Left lung (tissue), 4 donors: ENCODE measurements at regions not wholly inside any gene's neighbourhood (a gene's known extent, or its start where the extent isn't known, plus 50 kb on each side); places are given as distances from the start of the nearest gene placed in this dataset.

Experiments used
- ATAC-seq: fragments of 200-7000 bp; cut with Tn5 transposase; one replicate; pipeline ENCODE4 v1.9.1; 2020; ENCODE audit warnings: moderate library complexity
- DNase-seq, 4 donors: peaks; one replicate each; pipeline ENCODE4 v3.0.0-alpha.2; 2013 to 2020
- H3K27ac ChIP-seq, 2 donors: fragments of 200-600 bp; sonication (generic) in 1 of 2; one replicate each; pipeline versions ENCODE4 v1.5.0 to v1.8.0; 2020 to 2021
- H3K27me3 ChIP-seq, 2 donors: fragments of 200-600 bp; sonication (generic) in 1 of 2; one replicate each; pipeline versions ENCODE4 v1.5.0 to v1.8.0; 2020 to 2021
- H3K36me3 ChIP-seq, 2 donors: fragments of 200-600 bp; sonication (generic) in 1 of 2; one replicate each; pipeline versions ENCODE4 v1.5.0 to v1.8.0; 2020 to 2021
- H3K4me1 ChIP-seq, 2 donors: fragments of 200-600 bp; one replicate each; pipeline ENCODE4 v1.8.0; 2021
- H3K4me3 ChIP-seq, 2 donors: fragments of 200-600 bp; sonication (generic) in 1 of 2; one replicate each; pipeline versions ENCODE4 v1.5.0 to v1.8.0; 2020 to 2021; ENCODE audit warnings: mild to moderate bottlenecking in 1 of 2
- H3K9me3 ChIP-seq, 2 donors: fragments of 200-600 bp; sonication (generic) in 1 of 2; one replicate each; pipeline versions ENCODE4 v1.5.0 to v1.8.0; 2020 to 2021
- CTCF ChIP-seq, 2 donors: fragments of 200-600 bp; sonication (generic) in 1 of 2; IDR thresholded peaks; one replicate each; pipeline versions ENCODE4 v1.5.0 to v1.8.0; 2021; ENCODE audit warnings: antibody characterized with exemption in 2 of 2
- intact Hi-C, 2 donors: fragments of 100-400 bp; cut with DNase I; formaldehyde crosslinking; loops; one replicate each; pipeline versions ENCODE4 v1.11.2 to v1.14.2; 2022
- donor health status: DM: no; HTN: yes; CAD: no.
- donor health status: DM: no; HTN: no; CAD: no.

- intact Hi-C loops, result no loop called here
- peaks cover 0 to 40% of the 10 kb centered on the region in 2 donors for H3K9me3 ChIP-seq
- no peaks in the 10 kb centered on the region for H3K36me3 ChIP-seq
- no peak for TF ChIP-seq CTCF (IDR thresholded peaks at IDR 0.05)
- DNase-seq (no peak), ATAC-seq (no peak)
- H3K27ac ChIP-seq, result no peak overlapping the region
- H3K4me1 ChIP-seq, result no peaks in the 10 kb centered on the region
- H3K27me3 ChIP-seq, result no peaks in the 10 kb centered on the region
- H3K4me3 ChIP-seq, result no peak overlapping the region
Measured at GRCh38 chr5:130455175-130455574, 550.9 kb downstream of the CHSY3 start.

- H3K9me3 ChIP-seq, result peaks cover 0 to 30% of the 10 kb centered on the region in 2 donors
- H3K4me1 ChIP-seq, result no peaks in the 10 kb centered on the region
- TF ChIP-seq CTCF (IDR thresholded peaks at IDR 0.05), result no peak
- DNase-seq (no peak), ATAC-seq (no peak)
- H3K4me3 ChIP-seq, result no peak overlapping the region
- intact Hi-C loops, result no loop called here
- no peak overlapping the region for H3K27ac ChIP-seq
- H3K27me3 ChIP-seq, result no peaks in the 10 kb centered on the region
- H3K36me3 ChIP-seq, result no peaks in the 10 kb centered on the region
Measured at GRCh38 chr5:130452744-130453143, 548.5 kb downstream of the CHSY3 start.

GRCh38 chr5:130436430-130436829 is 532.2 kb downstream of the CHSY3 start:
- H3K27ac ChIP-seq, result no peak overlapping the region
- H3K27me3 ChIP-seq, result no peaks in the 10 kb centered on the region

GRCh38 chr5:130427222-130427955 is 523.1 kb downstream of the CHSY3 start:
- intact Hi-C loops, result no loop called here

More at GRCh38 chr5:130436430-130436829, 532.2 kb downstream of the CHSY3 start:
- H3K9me3 ChIP-seq, result peaks cover 0 to 53% of the 10 kb centered on the region in 2 donors
- TF ChIP-seq CTCF (IDR thresholded peaks at IDR 0.05), result no peak
- H3K36me3 ChIP-seq, result no peaks in the 10 kb centered on the region
- intact Hi-C loops, result no loop called here
- no peak for ATAC-seq
- H3K4me1 ChIP-seq, result no peaks in the 10 kb centered on the region
- no peak overlapping the region for H3K4me3 ChIP-seq
- no peak for DNase-seq

GRCh38 chr5:130425424-130425823 is 521.2 kb downstream of the CHSY3 start:
- H3K27ac ChIP-seq, result no peak overlapping the region
- intact Hi-C loops, result no loop called here
- H3K4me1 ChIP-seq, result no peaks in the 10 kb centered on the region
- no peak for TF ChIP-seq CTCF (IDR thresholded peaks at IDR 0.05)
- no peaks in the 10 kb centered on the region for H3K36me3 ChIP-seq
- H3K9me3 ChIP-seq, result no peaks in the 10 kb centered on the region
- ATAC-seq (no peak), DNase-seq (no peak)
- no peak overlapping the region for H3K4me3 ChIP-seq
- no peaks in the 10 kb centered on the region for H3K27me3 ChIP-seq

More at GRCh38 chr5:130427222-130427955, 523.1 kb downstream of the CHSY3 start:
- Histone ChIP-seq H3K36me3 (no peaks in the 10 kb centered on the region), H3K27me3 (no peaks in the 10 kb centered on the region), H3K4me1 (no peaks in the 10 kb centered on the region), H3K27ac (no peak overlapping the region), H3K9me3 (no peaks in the 10 kb centered on the region), H3K4me3 (no peak overlapping the region)
- TF ChIP-seq CTCF (IDR thresholded peaks at IDR 0.05), result no peak
- no peak for ATAC-seq
- DNase-seq, result no peak
